K562 (cell line): ENCODE measurements at regions not wholly inside any gene's neighbourhood (a gene's known extent, or its start where the extent isn't known, plus 50 kb on each side); places are given as distances from the start of the nearest gene placed in this dataset.
"Not testable (repeated sequence)": the region's sequence is repeated elsewhere in the genome, so short reads cannot be mapped to it uniquely, and the experiment has no call there.

Experiments
- ATAC-seq: fragments of 200-7000 bp; cut with Tn5 transposase; 3 replicates; pipeline ENCODE4 v1.9.1; 2020; ENCODE audit warnings: moderate library complexity
- BruUV-seq: library from RNA; stranded (reverse); fragments of 400-500 nt; replicated peaks from 2 replicates; lab custom pipeline; 2021; lab: Mats Ljungman, UMichigan
- CTCF ChIA-PET: fragments of 300-600 bp; formaldehyde crosslinking; extraction: SDS; loops from one replicate; lab custom pipeline; 2021; ENCODE audit warnings: low intra/inter-chr PET ratio; lab: Yijun Ruan, JAX
- POLR2A ChIA-PET: fragments of 300-600, 350-650 bp; sonication (Branson Sonifier 250); formaldehyde crosslinking; extraction: SDS; loops from one replicate; lab custom pipeline; 2021; ENCODE audit warnings: antibody characterized with exemption, inconsistent platforms; lab: Yijun Ruan, JAX
- DNase-seq, 4 experiments: peaks; one replicate each; pipeline versions ENCODE4 v3.0.0 to v3.0.0-alpha.2; 2011 to 2018; ENCODE audit warnings: low spot score in 3 of 4, mixed read lengths in 3 of 4; ENCODE audit errors: extremely low read depth in 1 of 4
- FAIRE-seq: peaks from 2 replicates; lab custom pipeline; 2011; peaks lifted over from hg19 to GRCh38; lab: Jason Lieb, UNC
- H2AFZ ChIP-seq: 2 replicates; pipeline ENCODE4 v1.6.0; 2011; ENCODE audit warnings: low read depth, low read length, control low read depth, inconsistent platforms
- H3K27ac ChIP-seq: fragments of 200-600 bp; 3 replicates; pipeline ENCODE4 v1.8.0; 2011; ENCODE audit warnings: low read depth, mild to moderate bottlenecking, control low read depth, inconsistent platforms, low read length, moderate library complexity, mixed read lengths; ENCODE audit errors: extremely low read depth
- H3K27me3 ChIP-seq, 2 experiments: fragments of 300-600 bp in 1 of 2; 2 replicates in 1 of 2; 3 replicates in 1 of 2; pipeline versions ENCODE4 v1.6.0 to v1.8.0; 2011; ENCODE audit warnings: inconsistent platforms in 2 of 2, low read length in 2 of 2, mild to moderate bottlenecking in 1 of 2, mixed read lengths in 1 of 2, moderate library complexity in 1 of 2; ENCODE audit not compliant: control insufficient read depth in 2 of 2, insufficient read depth in 2 of 2
- H3K36me3 ChIP-seq: fragments of 300-600 bp; 3 replicates; pipeline ENCODE4 v1.8.0; 2011; ENCODE audit warnings: mild to moderate bottlenecking, low read length, inconsistent platforms; ENCODE audit not compliant: control insufficient read depth, insufficient read depth
- H3K4me1 ChIP-seq, 2 experiments: fragments of 200-600 bp in 1 of 2; replicated peaks in 1 of 2; 2 replicates in 1 of 2; 3 replicates in 1 of 2; pipeline versions ENCODE4 v1.5.1 to v1.8.0; 2011; ENCODE audit warnings: inconsistent platforms in 2 of 2, low read length in 2 of 2, mild to moderate bottlenecking in 1 of 2, mixed read lengths in 1 of 2, moderate library complexity in 1 of 2; ENCODE audit not compliant: control insufficient read depth in 2 of 2, insufficient read depth in 2 of 2
- H3K4me2 ChIP-seq: 2 replicates; pipeline ENCODE4 v1.6.1; 2011; ENCODE audit warnings: low read length, control low read depth, inconsistent platforms, mixed read lengths; ENCODE audit not compliant: insufficient read depth
- H3K4me3 ChIP-seq: fragments of 200-600 bp; sonication (generic), shearing (Covaris generic); 2 replicates; pipeline ENCODE4 v1.5.1; 2016; ENCODE audit warnings: control low read depth, inconsistent platforms
- H3K79me2 ChIP-seq: fragments of 200-600 bp; 3 replicates; pipeline ENCODE4 v1.8.0; 2011; ENCODE audit warnings: low read length, inconsistent platforms; ENCODE audit not compliant: control insufficient read depth, insufficient read depth
- H3K9ac ChIP-seq, 2 experiments: 2 replicates each; pipeline versions ENCODE4 v1.6.0 to v1.6.1; 2011; ENCODE audit warnings: low read depth in 2 of 2, low read length in 2 of 2, control low read depth in 1 of 2, inconsistent platforms in 1 of 2, mild to moderate bottlenecking in 1 of 2, mixed read lengths in 1 of 2; ENCODE audit not compliant: insufficient read depth in 1 of 2
- H3K9me1 ChIP-seq: one replicate; pipeline ENCODE4 v1.6.0; 2011; ENCODE audit warnings: inconsistent platforms, mild to moderate bottlenecking, low read length, moderate library complexity; ENCODE audit not compliant: control insufficient read depth, insufficient read depth
- H3K9me3 ChIP-seq: replicated peaks from 2 replicates; pipeline ENCODE4 v1.5.1; 2011; ENCODE audit warnings: low read depth, low read length, inconsistent platforms; ENCODE audit not compliant: control insufficient read depth, insufficient read depth
- H4K20me1 ChIP-seq: replicated peaks from 2 replicates; pipeline ENCODE4 v1.6.1; 2011; ENCODE audit warnings: low read length, inconsistent platforms, mixed read lengths; ENCODE audit not compliant: control insufficient read depth, insufficient read depth
- CTCF ChIP-seq, 3 experiments: IDR thresholded peaks in 2 of 3; conservative IDR thresholded peaks in 1 of 3; 2 replicates each; pipeline ENCODE4 v1.5.1; 2011 to 2012; ENCODE audit warnings: low read length in 3 of 3, mild to moderate bottlenecking in 3 of 3, control low read depth in 2 of 3, improper control_type of control experiment in 1 of 3, inconsistent platforms in 1 of 3, low read depth in 1 of 3, mixed read lengths in 1 of 3, moderate library complexity in 1 of 3; ENCODE audit not compliant: insufficient read depth in 2 of 3
- POLR2A ChIP-seq: fragments of 450-650 bp; conservative IDR thresholded peaks from 2 replicates; pipeline ENCODE4 v1.6.1; 2016
- POLR2G ChIP-seq: fragments of 200-400 bp; formaldehyde crosslinking; IDR thresholded peaks from 2 replicates; pipeline ENCODE4 v1.6.1; 2017; ENCODE audit warnings: low read depth, mild to moderate bottlenecking, antibody characterized with exemption, low read length, moderate library complexity
- SUPT5H ChIP-seq: fragments of 450-650 bp; IDR thresholded peaks from 2 replicates; pipeline ENCODE4 v1.6.1; 2016
- WGBS: fragments of 100-300 bp; shearing (Covaris generic); methylation state at CpG from one replicate; pipeline ENCODE4 v1.1.6; 2016; ENCODE audit warnings: low coverage, mixed read lengths; ENCODE audit not compliant: insufficient coverage; ENCODE audit errors: missing lambda C conversion rate; 5-methylcytosine and 5-hydroxymethylcytosine counted together
- in situ Hi-C: fragments of 300-500 bp; cut with MboI; formaldehyde crosslinking; loops from 4 replicates; pipeline ENCODE4 v1.15.0; 2018; ENCODE audit warnings: inconsistent platforms, mixed read lengths
- intact Hi-C: fragments of 100-400 bp; cut with micrococcal nuclease; formaldehyde crosslinking; loops from 2 replicates; pipeline ENCODE4 v1.14.2; 2022

GRCh38 chr1:17298-17697 lies 434.2 kb downstream of the OR4F29 start:
- TSS peak; percentile 28 for BruUV-seq
- intact Hi-C loops, FAIRE-seq, H3K4me2 ChIP-seq, H3K79me2 ChIP-seq, H3K36me3 ChIP-seq, H2AFZ ChIP-seq, H3K9me3 ChIP-seq, H3K27ac ChIP-seq, H3K9ac ChIP-seq, POLR2A ChIA-PET, H4K20me1 ChIP-seq, H3K9me1 ChIP-seq, CTCF ChIA-PET, H3K4me1 ChIP-seq, DNase-seq, H3K4me3 ChIP-seq, H3K27me3 ChIP-seq, in situ Hi-C loops, ATAC-seq: not testable (repeated sequence)
- 0 out of 2 replicates have a peak, but pooled peaks have one; percentile 25 for TF ChIP-seq POLR2G
- 0 out of 2 replicates have a peak, but pooled peaks have one; percentile 49 for TF ChIP-seq POLR2A
- TF ChIP-seq SUPT5H, result 0 out of 2 replicates have a peak, but pooled peaks have one; percentile 28
- 98% methylated on average over 5 of the region's 12 CpGs for WGBS

- POLR2A ChIA-PET, H3K79me2 ChIP-seq, H3K4me1 ChIP-seq, ATAC-seq, in situ Hi-C loops, BruUV-seq, H3K36me3 ChIP-seq, FAIRE-seq, H4K20me1 ChIP-seq, CTCF ChIA-PET, H3K9me3 ChIP-seq, H3K9ac ChIP-seq, H3K27ac ChIP-seq, H3K9me1 ChIP-seq, DNase-seq, H3K4me2 ChIP-seq, H2AFZ ChIP-seq, H3K4me3 ChIP-seq, intact Hi-C loops, H3K27me3 ChIP-seq: not testable (repeated sequence)
- WGBS, result 81% methylated on average over 6 of the region's 6 CpGs
- peak in 2 of 3 experiments; percentile 14; a peak in 1 of 6 replicates for TF ChIP-seq CTCF (IDR thresholded peaks at IDR 0.05 in 2 of 3, conservative IDR thresholded peaks at IDR 0.05 in 1 of 3; ENCODE audit: insufficient read depth in 2 of 3, low read depth in 1 of 3, low read length in 3 of 3)
Observed at GRCh38 chr1:16025-16424, 435.5 kb downstream of the OR4F29 start.
